NCI-H82 treated with DMSO at 0.1 percent for 48 hours (cell line): ENCODE measurements at regions not wholly inside any gene's neighbourhood (a gene's known extent, or its start where the extent isn't known, plus 50 kb on each side); places are given as distances from the start of the nearest gene placed in this dataset.

ENCODE experiments used
- DNase-seq: peaks from one replicate; lab custom pipeline; 2025; ENCODE audit not compliant: unreplicated experiment; lab: John Stamatoyannopoulos, UW

- DNase-seq = no peak
These were observed 252.7 kb downstream of the BMP7 start for GRCh38 chr20:57013741-57014140.

GRCh38 chr20:57020364-57020763 is 246.1 kb downstream of the BMP7 start:
- DNase-seq = no peak

GRCh38 chr20:57022306-57022705 is 244.1 kb downstream of the BMP7 start:
- no peak for DNase-seq

GRCh38 chr20:57023007-57023406 is 243.4 kb downstream of the BMP7 start:
- no peak for DNase-seq

GRCh38 chr20:57023997-57024396 is 242.4 kb downstream of the BMP7 start:
- no peak for DNase-seq

- no peak for DNase-seq
These were observed 241.6 kb downstream of the BMP7 start for GRCh38 chr20:57024849-57025248.

- no peak for DNase-seq
These were observed 241.2 kb downstream of the BMP7 start for GRCh38 chr20:57025261-57025660.

- DNase-seq = no peak
These were observed 240.7 kb downstream of the BMP7 start for GRCh38 chr20:57025666-57026224.

- no peak for DNase-seq
These were observed 238.7 kb downstream of the BMP7 start for GRCh38 chr20:57027777-57028176.

GRCh38 chr20:57030611-57031600 is 235.5 kb downstream of the BMP7 start:
- DNase-seq = peak; percentile 58

GRCh38 chr20:57031867-57032355 is 234.5 kb downstream of the BMP7 start:
- DNase-seq = no peak

- no peak for DNase-seq
These were observed 233.6 kb downstream of the BMP7 start for GRCh38 chr20:57032847-57033246.

- no peak for DNase-seq
These were observed 232.4 kb downstream of the BMP7 start for GRCh38 chr20:57034001-57034400.

- DNase-seq = no peak
These were observed 228.8 kb downstream of the BMP7 start for GRCh38 chr20:57037689-57038088.

- no peak for DNase-seq
These were observed 227.6 kb downstream of the BMP7 start for GRCh38 chr20:57038608-57039440.

- DNase-seq = no peak
These were observed 226.0 kb downstream of the BMP7 start for GRCh38 chr20:57040466-57040865.

- no peak for DNase-seq
These were observed 225.5 kb downstream of the BMP7 start for GRCh38 chr20:57040924-57041323.

GRCh38 chr20:57043091-57043490 is 223.3 kb downstream of the BMP7 start:
- no peak for DNase-seq

- DNase-seq = no peak
These were observed 222.7 kb downstream of the BMP7 start for GRCh38 chr20:57043669-57044268.

- no peak for DNase-seq
These were observed 219.0 kb downstream of the BMP7 start for GRCh38 chr20:57047281-57048026.
